RPMI8226 (cell line): ENCODE measurements at regions not wholly inside any gene's neighbourhood (a gene's known extent, or its start where the extent isn't known, plus 50 kb on each side); places are given as distances from the start of the nearest gene placed in this dataset.

Source experiments
- DNase-seq: peaks from one replicate; pipeline ENCODE4 v3.0.0-alpha.2; 2015

DNA sequence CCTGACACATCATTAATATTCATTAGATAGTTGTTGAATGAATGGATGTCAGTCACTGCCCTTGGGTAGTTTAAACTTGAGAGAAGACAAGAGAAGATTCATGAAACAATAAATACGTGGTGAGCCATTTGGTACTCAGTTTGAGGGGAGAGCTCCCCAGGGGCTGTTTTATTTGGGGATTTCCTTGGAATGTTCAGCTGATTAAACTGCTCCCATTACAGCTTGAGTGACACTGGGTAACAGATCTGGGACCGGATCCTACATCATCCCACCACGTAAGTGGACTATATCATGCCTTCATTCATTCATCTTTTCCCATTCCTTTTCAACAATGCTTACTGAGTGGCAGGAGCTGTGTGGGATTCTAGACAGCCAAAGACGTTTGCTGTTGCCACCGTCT, 162.0 kb downstream of the FAT3 start:
- DNase-seq, result no peak

DNA sequence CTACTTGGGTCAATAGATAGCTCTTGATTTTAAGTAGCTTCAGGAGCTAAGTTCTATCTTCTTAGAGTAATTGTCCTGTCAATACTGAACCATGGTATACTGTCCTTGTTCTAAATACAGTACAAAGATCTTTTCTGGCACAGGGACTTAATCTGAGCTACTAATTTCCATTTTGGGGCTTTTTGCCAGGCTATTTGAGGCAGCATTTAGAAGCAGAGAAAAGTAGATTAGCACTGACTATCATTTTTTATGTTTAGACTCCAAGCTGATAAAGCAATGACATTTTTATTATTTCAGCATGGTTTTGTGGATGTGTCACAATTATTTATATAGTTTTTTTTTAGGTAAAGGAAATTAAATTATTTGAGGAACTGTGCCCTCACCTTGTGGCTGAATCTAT, 163.2 kb downstream of the FAT3 start:
- no peak for DNase-seq

GRCh38 chr11:92388380-92388779, 163.8 kb downstream of the FAT3 start:
- DNase-seq, result no peak

- no peak for DNase-seq
These were observed 166.2 kb downstream of the FAT3 start for GRCh38 chr11:92390783-92391182.

DNA sequence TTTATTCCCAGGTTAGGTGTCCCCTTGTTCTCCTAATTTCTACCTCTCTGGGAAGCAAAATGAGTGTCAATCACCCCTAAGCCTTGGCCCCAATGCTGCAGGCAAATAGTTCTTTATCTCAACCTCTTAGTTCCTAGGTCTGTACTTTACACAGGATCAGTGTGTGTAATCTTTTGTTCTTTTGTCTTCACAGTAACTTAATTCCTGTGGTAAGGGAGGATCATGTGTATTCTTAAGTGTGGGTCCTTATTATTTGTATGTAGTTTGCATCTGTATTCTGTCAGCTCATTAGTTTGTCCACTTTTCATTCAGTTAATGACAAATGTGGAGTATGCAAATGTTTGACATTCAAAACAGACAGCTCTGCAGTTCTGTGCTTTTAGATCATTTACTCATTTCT, 166.7 kb downstream of the FAT3 start:
- no peak for DNase-seq

GRCh38 chr11:92391808-92392207, 167.2 kb downstream of the FAT3 start:
- no peak for DNase-seq

- DNase-seq, result no peak
These were observed 168.6 kb downstream of the FAT3 start for GRCh38 chr11:92393218-92393617.

- no peak for DNase-seq
These were observed 171.5 kb downstream of the FAT3 start for GRCh38 chr11:92396133-92396532.

GRCh38 chr11:92397221-92397755, 172.7 kb downstream of the FAT3 start:
- no peak for DNase-seq

GRCh38 chr11:92399705-92400104, 175.1 kb downstream of the FAT3 start:
- no peak for DNase-seq

GRCh38 chr11:92401520-92401919, 176.9 kb downstream of the FAT3 start:
- DNase-seq, result no peak

- DNase-seq, result no peak
These were observed 181.9 kb downstream of the FAT3 start for GRCh38 chr11:92406472-92406871.

DNA sequence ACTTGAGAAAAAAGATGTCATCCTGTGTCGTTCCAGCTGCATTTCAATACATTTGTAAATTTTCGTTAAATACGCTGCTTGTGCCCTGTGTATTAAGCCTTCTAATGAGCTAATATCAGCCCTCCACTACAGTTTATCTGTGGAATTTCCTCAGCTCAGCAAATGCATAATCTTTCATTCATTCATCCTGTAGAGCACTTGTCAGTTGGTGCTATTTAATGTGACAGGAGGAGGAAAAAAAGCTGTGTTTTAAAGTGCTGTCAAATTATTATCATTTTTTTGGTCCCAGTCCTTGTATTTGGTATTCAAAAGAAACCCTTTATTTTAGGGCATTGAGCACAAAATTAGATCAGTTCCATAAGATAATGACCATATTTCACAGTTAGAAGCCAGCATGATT, 184.7 kb downstream of the FAT3 start:
- no peak for DNase-seq

GRCh38 chr11:92409956-92410355, 185.3 kb downstream of the FAT3 start:
- no peak for DNase-seq

DNA sequence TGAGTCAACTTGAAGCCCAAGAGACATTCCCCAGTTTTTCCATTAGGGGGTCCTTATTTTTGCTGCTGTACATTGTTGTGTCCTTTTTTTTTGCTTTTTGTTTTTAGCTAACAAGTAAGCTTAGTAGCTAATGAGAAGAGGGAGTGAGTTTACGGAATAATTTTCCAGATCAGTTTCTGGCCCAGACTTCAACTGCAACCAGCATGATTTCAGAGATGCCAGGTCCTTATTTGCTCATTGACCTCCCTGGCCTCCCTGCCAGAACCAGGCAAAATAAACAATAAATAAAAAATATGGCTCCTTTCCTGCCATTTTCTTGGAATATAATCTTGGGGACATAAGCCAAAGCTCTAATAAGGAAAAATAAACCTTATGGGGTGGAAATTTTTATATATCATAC, 185.9 kb downstream of the FAT3 start:
- no peak for DNase-seq

DNA sequence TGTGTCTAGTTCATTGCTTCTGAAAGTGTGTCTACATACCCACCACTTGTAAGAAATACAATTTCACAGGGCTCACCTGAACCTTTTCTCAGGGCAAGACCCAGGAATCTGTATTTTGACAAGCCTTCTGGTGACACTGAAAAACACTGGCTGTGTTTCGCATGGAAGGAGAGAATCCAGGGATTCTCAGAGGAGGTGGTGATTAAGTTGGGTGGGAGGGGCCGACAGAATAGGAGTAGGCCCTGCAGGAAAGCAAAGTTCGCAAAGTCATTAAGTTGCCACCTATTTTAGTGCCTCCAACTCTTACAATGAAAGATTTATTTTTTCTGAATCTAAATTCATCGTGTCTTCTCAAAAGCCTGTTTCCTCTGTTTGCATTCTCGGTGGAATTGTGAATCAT, 186.8 kb downstream of the FAT3 start:
- no peak for DNase-seq

DNA sequence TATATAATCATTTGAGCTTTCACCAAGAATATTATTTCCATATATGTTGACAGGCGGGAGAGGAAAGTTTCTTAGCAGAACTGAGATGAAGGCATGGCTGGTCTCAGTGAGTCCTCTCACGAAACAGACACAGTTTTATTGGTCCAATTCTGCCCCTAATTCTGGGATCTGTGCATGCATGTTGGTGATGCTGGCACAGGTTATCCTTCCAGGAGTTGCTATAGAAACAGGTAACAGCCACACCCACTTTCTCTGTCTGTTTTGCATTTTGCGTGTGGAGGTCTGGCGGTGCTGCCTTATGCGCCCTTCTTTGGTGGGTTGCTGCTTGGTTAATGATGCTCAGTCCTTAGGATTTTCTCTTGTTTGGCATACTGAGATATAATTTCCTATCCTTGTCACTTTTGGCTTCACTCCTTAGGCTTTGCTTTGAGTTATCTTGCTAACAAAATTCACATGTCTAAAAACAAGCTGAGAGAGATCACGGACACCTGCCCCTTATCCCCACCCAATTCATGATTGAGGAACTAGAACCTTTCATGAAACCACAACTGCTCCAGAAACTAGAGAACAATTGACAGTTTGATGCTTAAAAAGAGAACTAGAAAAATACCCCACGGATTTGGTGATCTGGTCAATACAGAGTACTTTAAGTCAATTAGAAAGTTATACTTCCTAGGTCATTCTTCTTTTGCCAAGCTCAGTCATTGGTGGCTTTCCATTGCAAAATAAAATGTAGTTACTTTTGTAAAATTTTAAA, 189.3 kb downstream of the FAT3 start:
- DNase-seq, result no peak

DNA sequence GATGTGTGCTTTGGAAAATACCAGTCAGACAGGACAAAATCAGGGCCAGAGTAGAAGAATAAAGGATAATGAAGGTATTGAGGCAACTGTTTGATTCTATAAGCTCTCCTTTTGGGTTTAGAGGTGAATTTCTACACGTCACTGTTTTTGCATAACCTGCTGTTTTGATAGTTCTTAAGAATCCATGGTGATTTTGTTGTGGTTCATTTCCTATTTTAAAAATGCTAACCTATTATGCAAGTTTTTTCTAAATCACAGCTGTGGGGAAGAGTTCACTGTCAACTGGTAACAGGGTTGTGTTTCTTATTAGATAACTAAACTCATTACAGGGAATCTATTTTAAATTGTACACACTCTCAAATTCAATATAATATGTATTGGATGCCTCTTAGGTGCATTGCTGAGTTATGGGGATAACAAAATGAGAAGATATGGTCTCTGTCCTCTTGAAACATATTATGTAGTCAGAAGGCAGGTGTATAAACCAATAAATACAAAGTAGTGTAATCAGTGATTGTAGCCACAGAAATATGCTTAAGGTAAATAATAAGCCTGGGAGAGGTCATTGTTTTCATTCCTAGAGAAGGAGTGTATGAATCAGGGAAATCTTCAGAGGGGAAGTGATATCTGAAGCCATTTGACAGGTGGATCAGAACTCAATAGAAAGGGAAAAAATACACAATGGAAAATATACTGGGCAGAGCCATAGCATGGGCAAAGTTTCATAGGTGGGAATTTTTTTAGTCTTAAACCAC, 192.5 kb downstream of the FAT3 start:
- no peak for DNase-seq

DNA sequence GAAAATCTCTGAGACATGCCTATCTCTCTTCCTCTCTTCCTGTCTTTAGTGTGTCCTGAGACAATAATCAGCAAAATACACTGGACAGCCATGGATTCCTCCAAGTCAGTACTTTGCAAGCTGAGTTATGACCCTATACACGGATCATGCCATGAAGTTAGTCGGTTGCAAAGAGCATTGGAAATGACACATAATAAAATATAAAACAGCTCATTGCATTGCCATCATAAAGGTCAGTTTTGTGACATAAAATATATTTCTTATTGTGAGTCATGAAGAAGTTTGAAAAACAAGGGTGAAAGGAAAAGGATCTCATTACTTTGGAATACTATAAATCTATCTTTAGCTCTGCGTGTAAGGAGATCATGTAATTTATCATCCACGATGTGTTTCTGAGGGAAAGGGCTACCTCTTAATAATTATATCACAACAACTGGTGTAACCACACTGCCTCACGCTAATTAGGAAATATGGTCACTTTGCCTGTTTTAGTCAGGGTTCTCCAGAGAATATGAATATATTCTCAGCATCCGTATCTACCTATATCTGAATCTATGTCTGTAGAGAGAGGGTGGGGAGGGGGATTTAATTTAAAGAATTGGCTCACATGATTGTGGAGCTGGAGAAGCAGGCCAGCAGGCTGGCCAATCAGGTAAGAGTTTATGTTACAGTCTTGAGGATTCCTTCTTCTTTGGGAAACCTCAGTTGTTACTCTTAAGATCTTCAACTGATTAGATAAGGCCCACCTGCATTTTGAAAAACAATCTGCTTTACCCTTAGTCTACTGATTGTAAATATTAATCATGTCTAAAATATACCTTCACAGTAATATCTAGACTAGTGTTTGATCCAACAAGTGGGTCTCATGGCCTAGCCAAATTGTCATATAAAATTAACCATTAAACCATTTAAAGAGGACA, 198.8 kb downstream of the FAT3 start:
- no peak for DNase-seq

DNA sequence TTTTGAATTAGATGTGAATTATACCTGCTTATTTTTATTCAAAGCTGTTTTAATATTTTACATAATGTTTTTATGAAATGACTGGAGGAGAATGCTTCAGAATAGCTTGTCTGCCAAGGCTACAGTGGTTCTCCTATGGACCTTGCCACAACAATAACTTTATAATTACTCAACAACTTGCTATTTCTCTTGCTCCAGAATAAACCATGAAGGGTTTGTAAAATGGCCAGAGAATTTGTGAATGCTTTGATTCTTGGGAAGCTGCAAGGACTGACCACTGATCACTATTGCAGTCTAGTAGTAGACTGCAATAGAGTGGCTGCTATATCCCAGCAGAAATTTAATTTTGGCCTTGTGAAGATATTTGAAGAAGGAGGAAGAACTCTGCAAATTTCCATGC, 199.7 kb downstream of the FAT3 start:
- DNase-seq, result no peak

GRCh38 chr11:92425127-92425526, 200.5 kb downstream of the FAT3 start:
- DNase-seq, result no peak

- no peak for DNase-seq
These were observed 207.9 kb downstream of the FAT3 start for GRCh38 chr11:92432515-92432914.
